GM12878 (cell line): ENCODE measurements at regions not wholly inside any gene's neighbourhood (a gene's known extent, or its start where the extent isn't known, plus 50 kb on each side); places are given as distances from the start of the nearest gene placed in this dataset.

Source experiments
- ATAC-seq: fragments of 200-7000 bp; cut with Tn5 transposase; 3 replicates; pipeline ENCODE4 v1.9.1; 2020; ENCODE audit warnings: mild to moderate bottlenecking, moderate library complexity
- BruUV-seq: library from RNA; stranded (reverse); fragments of 400-500 nt; replicated peaks from 2 replicates; lab custom pipeline; 2021; lab: Mats Ljungman, UMichigan
- CTCF ChIA-PET: fragments of 300-600 bp; sonication (Branson Sonifier 250); formaldehyde crosslinking; extraction: SDS; loops from one replicate; lab custom pipeline; 2021; ENCODE audit warnings: inconsistent platforms; lab: Yijun Ruan, JAX
- POLR2A ChIA-PET: fragments of 350-600 bp; formaldehyde crosslinking; extraction: SDS; loops from one replicate; lab custom pipeline; 2021; ENCODE audit warnings: inconsistent platforms; lab: Charles Lee
- RAD21 ChIA-PET: fragments of 300-600 bp; sonication (Branson Sonifier 250); formaldehyde crosslinking; loops from one replicate; lab custom pipeline; 2023; ENCODE audit warnings: antibody characterized with exemption; ENCODE audit not compliant: unreplicated experiment; lab: Charles Lee
- SMC1A ChIA-PET: fragments of 300-600 bp; sonication (Branson Sonifier 250); formaldehyde crosslinking; loops from one replicate; lab custom pipeline; 2023; ENCODE audit not compliant: unreplicated experiment, uncharacterized antibody; lab: Charles Lee
- DNase-seq: peaks from one replicate; pipeline ENCODE4 v3.0.0-alpha.2; 2011; ENCODE audit warnings: low read depth, low spot score
- FAIRE-seq: peaks from 3 replicates; lab custom pipeline; 2011; peaks lifted over from hg19 to GRCh38; lab: Jason Lieb, UNC
- H2AFZ ChIP-seq: 2 replicates; pipeline ENCODE4 v1.6.0; 2011; ENCODE audit warnings: low read depth, low read length, control low read depth; ENCODE audit not compliant: control insufficient read depth
- H3K27ac ChIP-seq: 2 replicates; pipeline ENCODE4 v1.5.1; 2011; ENCODE audit warnings: control low read depth; ENCODE audit not compliant: control insufficient read depth, insufficient read depth
- H3K27me3 ChIP-seq, 2 experiments: replicated peaks in 1 of 2; 2 replicates each; pipeline versions ENCODE4 v1.6.0 to v1.6.1; 2011; ENCODE audit warnings: low read length in 1 of 2; ENCODE audit not compliant: control insufficient read depth in 2 of 2, insufficient read depth in 2 of 2
- H3K36me3 ChIP-seq, 2 experiments: 2 replicates each; pipeline ENCODE4 v1.5.1; 2011; ENCODE audit warnings: low read length in 1 of 2; ENCODE audit not compliant: control insufficient read depth in 2 of 2, insufficient read depth in 2 of 2
- H3K4me1 ChIP-seq: 2 replicates; pipeline ENCODE4 v1.6.1; 2011; ENCODE audit warnings: mild to moderate bottlenecking, low read length, moderate library complexity, mixed read lengths; ENCODE audit not compliant: control insufficient read depth, insufficient read depth
- H3K4me2 ChIP-seq: 2 replicates; pipeline ENCODE4 v1.6.0; 2011; ENCODE audit warnings: control low read depth; ENCODE audit not compliant: control insufficient read depth, insufficient read depth
- H3K4me3 ChIP-seq: fragments of 200-600 bp; sonication (generic); 2 replicates; pipeline ENCODE4 v1.5.1; 2016
- H3K79me2 ChIP-seq: 2 replicates; pipeline ENCODE4 v1.6.0; 2011; ENCODE audit warnings: low read length; ENCODE audit not compliant: control insufficient read depth, insufficient read depth
- H3K9ac ChIP-seq: 2 replicates; pipeline ENCODE4 v1.8.0; 2011; ENCODE audit warnings: low read length, control low read depth, mixed read lengths; ENCODE audit not compliant: control insufficient read depth, insufficient read depth
- H3K9me3 ChIP-seq: replicated peaks from 3 replicates; pipeline ENCODE4 v1.5.1; 2011; ENCODE audit warnings: mild to moderate bottlenecking, low read length; ENCODE audit not compliant: control insufficient read depth, insufficient read depth
- H4K20me1 ChIP-seq: 2 replicates; pipeline ENCODE4 v1.6.0; 2011; ENCODE audit not compliant: control insufficient read depth, insufficient read depth
- ATF3 ChIP-seq: IDR thresholded peaks from 2 replicates; pipeline ENCODE4 v1.6.1; 2011; ENCODE audit warnings: low read depth, mild to moderate bottlenecking, low read length, moderate library complexity, borderline replicate concordance; ENCODE audit errors: extremely low read depth
- CBX5 ChIP-seq: sonication (generic); IDR thresholded peaks from 2 replicates; pipeline ENCODE4 v1.6.1; 2016; ENCODE audit warnings: low read depth, moderate library complexity, mild to moderate bottlenecking, inconsistent platforms
- E2F4 ChIP-seq: IDR thresholded peaks from 2 replicates; pipeline ENCODE4 v1.6.1; 2012; ENCODE audit warnings: low read depth, low read length, improper control_type of control experiment
- HDAC2 ChIP-seq: fragments of 200-600 bp; sonication (generic); IDR thresholded peaks from 2 replicates; pipeline ENCODE4 v1.6.1; 2017
- JUNB ChIP-seq: IDR thresholded peaks from 2 replicates; pipeline ENCODE4 v1.6.1; 2016; ENCODE audit warnings: antibody characterized with exemption, mild to moderate bottlenecking
- NFIC ChIP-seq: IDR thresholded peaks from 2 replicates; pipeline ENCODE4 v1.6.1; 2012; ENCODE audit warnings: low read depth, mild to moderate bottlenecking, inconsistent platforms, low read length, moderate library complexity
- NR2C2 ChIP-seq: IDR thresholded peaks from 2 replicates; pipeline ENCODE4 v1.6.1; 2011; ENCODE audit warnings: borderline replicate concordance, low read depth; ENCODE audit not compliant: control insufficient read depth, insufficient read length
- PAX5 ChIP-seq: IDR thresholded peaks from 2 replicates; pipeline ENCODE4 v1.6.1; 2011; ENCODE audit warnings: low read depth, low read length, borderline replicate concordance
- PAX8 ChIP-seq: fragments of 450-650 bp; IDR thresholded peaks from 2 replicates; pipeline ENCODE4 v1.6.1; 2017; ENCODE audit warnings: mild to moderate bottlenecking, moderate library complexity
- POLR2A ChIP-seq: IDR thresholded peaks from 2 replicates; pipeline ENCODE4 v1.6.1; 2011; ENCODE audit warnings: low read depth, mild to moderate bottlenecking, low read length
- RB1 ChIP-seq: fragments of 450-650 bp; formaldehyde crosslinking; IDR thresholded peaks from 2 replicates; pipeline ENCODE4 v1.6.1; 2017; ENCODE audit warnings: mild to moderate bottlenecking, borderline replicate concordance
- SRF ChIP-seq, 2 experiments: IDR thresholded peaks; 2 replicates each; pipeline ENCODE4 v1.6.1; 2011; ENCODE audit warnings: low read depth in 2 of 2, low read length in 2 of 2, mild to moderate bottlenecking in 1 of 2, moderate library complexity in 1 of 2
- STAT3 ChIP-seq: IDR thresholded peaks from 2 replicates; pipeline ENCODE4 v1.6.1; 2011; ENCODE audit warnings: low read depth, low read length, improper control_type of control experiment
- TAF1 ChIP-seq: IDR thresholded peaks from 2 replicates; pipeline ENCODE4 v1.6.1; 2011; ENCODE audit warnings: mild to moderate bottlenecking, low read depth, low read length, borderline replicate concordance
- TCF12 ChIP-seq: IDR thresholded peaks from 2 replicates; pipeline ENCODE4 v1.6.1; 2011; ENCODE audit warnings: low read depth, mild to moderate bottlenecking, low read length
- ZBED1 ChIP-seq: IDR thresholded peaks from 2 replicates; pipeline ENCODE4 v1.6.1; 2016; ENCODE audit warnings: borderline replicate concordance
- WGBS: methylation state at CpG from one replicate; pipeline ENCODE4 v1.1.6; 2016; ENCODE audit warnings: low lambda C conversion rate; ENCODE audit not compliant: insufficient replicate concordance, insufficient coverage; ENCODE audit errors: missing lambda C conversion rate; 5-methylcytosine and 5-hydroxymethylcytosine counted together
- in situ Hi-C: fragments of 300-500 bp; cut with MboI; formaldehyde crosslinking; loops from 9 replicates; pipeline ENCODE4 v1.14.3; 2018; ENCODE audit warnings: mixed read lengths
- intact Hi-C: fragments of 100-400 bp; cut with micrococcal nuclease; formaldehyde crosslinking; loops from one replicate; pipeline ENCODE4 v1.14.2; 2022; ENCODE audit not compliant: unreplicated experiment

GRCh38 chr17:77417575-77417974 lies 276.8 kb downstream of the SEC14L1 start:
- BruUV-seq: no TSS peak
- CTCF ChIA-PET: no interaction called here
- Histone ChIP-seq H3K9ac (no peak overlapping the region), H3K27ac (no peak overlapping the region), H3K79me2 (peaks cover 6% of the 10 kb centered on the region), H2AFZ (no peak overlapping the region), H3K9me3 (no peaks in the 10 kb centered on the region), H3K4me2 (no peak overlapping the region), H4K20me1 (no peaks in the 10 kb centered on the region; the same call in 1 of the 2 replicates), H3K4me1 (peaks cover 18% of the 10 kb centered on the region), H3K36me3 (peaks cover 0 to 8% of the 10 kb centered on the region in 2 experiments; a peak in 3 of 4 replicates), H3K4me3 (no peak overlapping the region), H3K27me3 (no peaks in the 10 kb centered on the region)
- FAIRE-seq: no peak
- no peak for TF ChIP-seq E2F4
- no peak for DNase-seq
- in situ Hi-C loops: no loop called here
- SMC1A ChIA-PET: interaction anchor here (0.7 kb wide), 1 partner anchor 58 kb away, joined by 3 read pairs; no protein-coding TSS in a partner anchor
- 85% methylated on average over 12 of the region's 12 CpGs for WGBS
- ATAC-seq: no peak
- RAD21 ChIA-PET: no interaction called here
- intact Hi-C loops: no loop called here
- POLR2A ChIA-PET: no interaction called here

DNA sequence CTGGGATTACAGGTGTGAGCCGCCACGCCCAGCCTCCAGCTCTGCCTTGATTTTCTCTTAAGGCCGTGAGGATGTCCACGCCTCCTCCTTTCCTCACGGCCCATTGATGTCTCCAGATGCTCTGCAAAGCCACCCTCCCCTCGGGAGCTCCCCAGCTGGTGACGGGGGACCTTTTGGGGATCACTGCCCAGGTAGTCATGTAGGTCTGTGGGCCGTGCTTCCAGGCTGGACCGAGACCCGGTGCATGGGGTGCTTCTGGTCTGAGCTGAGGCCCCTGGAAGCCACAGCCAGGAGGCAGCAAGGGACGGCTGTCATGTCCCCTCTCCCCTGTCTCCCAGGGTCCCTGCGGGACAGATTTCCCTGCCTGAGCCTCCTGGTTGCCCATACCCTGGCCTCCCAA lies 277.8 kb downstream of the SEC14L1 start:
- Histone ChIP-seq H3K27ac (no peak overlapping the region), H3K36me3 (peaks cover 0 to 8% of the 10 kb centered on the region in 2 experiments; a peak in 3 of 4 replicates), H3K79me2 (peaks cover 4% of the 10 kb centered on the region), H4K20me1 (no peaks in the 10 kb centered on the region), H3K9ac (no peak overlapping the region), H2AFZ (no peak overlapping the region), H3K27me3 (no peaks in the 10 kb centered on the region), H3K9me3 (no peaks in the 10 kb centered on the region), H3K4me2 (no peak overlapping the region), H3K4me1 (peaks cover 18% of the 10 kb centered on the region), H3K4me3 (no peak overlapping the region)
- ChIA-PET RAD21 (no interaction called here), POLR2A (no interaction called here), CTCF (interaction anchor here (4.5 kb wide), 1 partner anchor 12 kb away, joined by 31 read pairs; no protein-coding TSS in a partner anchor), SMC1A (no interaction called here)
- intact Hi-C loops: no loop called here
- BruUV-seq: no TSS peak
- FAIRE-seq (no peak), DNase-seq (no peak), ATAC-seq (no peak)
- in situ Hi-C loops: no loop called here
- WGBS: 80% methylated on average over 12 of the region's 12 CpGs
- TF ChIP-seq PAX8: no peak
- no peak for TF ChIP-seq RB1
- TF ChIP-seq SRF (IDR thresholded peaks at IDR 0.05; ENCODE audit: low read depth in 2 of 2, low read length in 2 of 2): no peak
- no peak for TF ChIP-seq NR2C2
- no peak for TF ChIP-seq STAT3
- TF ChIP-seq TAF1: no peak
- TF ChIP-seq NFIC: no peak
- TF ChIP-seq JUNB: no peak
- TF ChIP-seq TCF12: no peak
- TF ChIP-seq HDAC2: no peak
- TF ChIP-seq ZBED1: no peak
- no peak for TF ChIP-seq POLR2A
- TF ChIP-seq PAX5: no peak
- no peak for TF ChIP-seq CBX5
- TF ChIP-seq ATF3: no peak
